Stomach (tissue), 8 donors: ENCODE measurements at regions not wholly inside any gene's neighbourhood (a gene's known extent, or its start where the extent isn't known, plus 50 kb on each side); places are given as distances from the start of the nearest gene placed in this dataset.

ENCODE experiments used
- DNase-seq, 2 donors: peaks; one replicate each; pipeline versions ENCODE4 v3.0.0 to v3.0.0-alpha.2; 2013 to 2019
- H3K27ac ChIP-seq, 5 donors: fragments of 200-600 bp in 4 of 5; sonication (generic) in 4 of 5; one replicate each; pipeline ENCODE4 v1.5.1; 2013 to 2019; ENCODE audit warnings: mild to moderate bottlenecking in 1 of 5, moderate library complexity in 1 of 5
- H3K27me3 ChIP-seq, 3 donors: fragments of 200-600 bp; sonication (generic); one replicate each; pipeline ENCODE4 v1.5.1; 2017 to 2019; ENCODE audit warnings: mixed run types in 1 of 3
- H3K36me3 ChIP-seq, 4 donors: fragments of 200-600 bp; sonication (generic); 1 replicate in 3 of 4; 2 replicates in 1 of 4; pipeline ENCODE4 v1.5.1; 2016 to 2019
- H3K4me1 ChIP-seq, 4 donors: fragments of 200-600 bp; sonication (generic); one replicate each; pipeline ENCODE4 v1.5.1; 2016 to 2019
- H3K4me3 ChIP-seq, 4 donors: fragments of 200-600 bp; sonication (generic) in 3 of 4; one replicate each; pipeline ENCODE4 v1.5.1; 2016 to 2019; ENCODE audit warnings: mild to moderate bottlenecking in 1 of 4
- H3K9me3 ChIP-seq, 4 donors: fragments of 200-600 bp; sonication (generic); one replicate each; pipeline ENCODE4 v1.5.1; 2016 to 2019
- CTCF ChIP-seq, 7 experiments: fragments of 450-650 bp in 4 of 7; fragments of 200-600 bp in 3 of 7; sonication (generic) in 3 of 7; IDR thresholded peaks; one replicate each; pipeline ENCODE4 v1.5.1; 2016 to 2019; ENCODE audit warnings: antibody characterized with exemption in 7 of 7, control low read depth in 2 of 7, mild to moderate bottlenecking in 1 of 7
- EP300 ChIP-seq: sonication (generic); formaldehyde crosslinking; IDR thresholded peaks from one replicate; pipeline ENCODE4 v1.6.1; 2017; ENCODE audit warnings: antibody characterized with exemption
- POLR2A ChIP-seq, 4 donors: fragments of 450-650 bp; IDR thresholded peaks; one replicate each; pipeline ENCODE4 v1.6.1; 2016; ENCODE audit warnings: antibody characterized with exemption in 4 of 4, control low read depth in 2 of 4, mild to moderate bottlenecking in 1 of 4, moderate library complexity in 1 of 4
- POLR2AphosphoS5 ChIP-seq, 3 donors: sonication (generic); formaldehyde crosslinking; IDR thresholded peaks; one replicate each; pipeline ENCODE4 v1.6.1; 2016; ENCODE audit warnings: antibody characterized with exemption in 3 of 3
- WGBS, 5 donors: extraction: QIAGEN DNeasy Blood & Tissue Kit in 3 of 5; methylation state at CpG; one replicate each; pipeline versions ENCODE4 v1.1.5 to v1.1.7; 2013 to 2018; 5-methylcytosine and 5-hydroxymethylcytosine counted together
- intact Hi-C: fragments of 100-400 bp; cut with DNase I; formaldehyde crosslinking; loops from one replicate; pipeline ENCODE4 v1.15.1; 2023; ENCODE audit warnings: low total_unique reads
- donor health status: healthy with polysubstance abuse.
- donor health status: Bipolar disorder and iron deficiency.
- donor health status: healthy.

- intact Hi-C loops = no loop called here
- Histone ChIP-seq H3K4me1 (peaks cover 0 to 12% (median 7%) of the 10 kb centered on the region in 4 donors), H3K36me3 (no peaks in the 10 kb centered on the region), H3K4me3 (no peak overlapping the region), H3K9me3 (no peaks in the 10 kb centered on the region), H3K27me3 (no peaks in the 10 kb centered on the region), H3K27ac (no peak overlapping the region)
- no peak for DNase-seq
- TF ChIP-seq POLR2AphosphoS5 (IDR thresholded peaks at IDR 0.05) (no peak), POLR2A (IDR thresholded peaks at IDR 0.05) (no peak), EP300 (no peak), CTCF (IDR thresholded peaks at IDR 0.05) (no peak)
- 42 to 71% (median 50%) methylated on average over 1 of the region's 1 CpG for WGBS, 5 donors
Measured at GRCh38 chr1:56385314-56385713, 194.0 kb downstream of the PLPP3 start.

GRCh38 chr1:56382929-56383328 lies 196.4 kb downstream of the PLPP3 start:
- H3K27me3 ChIP-seq = no peaks in the 10 kb centered on the region
- WGBS, 5 donors = 80 to 91% (median 85%) methylated on average over 5 of the region's 5 CpGs

GRCh38 chr1:56380531-56380930 lies 198.8 kb downstream of the PLPP3 start:
- WGBS, 5 donors = 38 to 66% (median 62%) methylated on average over 4 of the region's 4 CpGs
- Histone ChIP-seq H3K27ac (no peak overlapping the region), H3K36me3 (no peaks in the 10 kb centered on the region), H3K4me1 (peaks cover 10 to 42% (median 17%) of the 10 kb centered on the region in 4 donors), H3K27me3 (no peaks in the 10 kb centered on the region), H3K9me3 (no peaks in the 10 kb centered on the region), H3K4me3 (no peak overlapping the region)
- peak in 1 of 2 donors; percentile 58 for DNase-seq
- intact Hi-C loops = no loop called here
- no peak for TF ChIP-seq EP300
- no peak for TF ChIP-seq CTCF (IDR thresholded peaks at IDR 0.05)
- no peak for TF ChIP-seq POLR2A (IDR thresholded peaks at IDR 0.05)
- no peak for TF ChIP-seq POLR2AphosphoS5 (IDR thresholded peaks at IDR 0.05)

More at GRCh38 chr1:56382929-56383328, 196.4 kb downstream of the PLPP3 start:
- Histone ChIP-seq H3K4me1 (peaks cover 0 to 19% (median 0%) of the 10 kb centered on the region in 4 donors), H3K36me3 (no peaks in the 10 kb centered on the region), H3K4me3 (no peak overlapping the region), H3K9me3 (no peaks in the 10 kb centered on the region), H3K27ac (no peak overlapping the region)
- TF ChIP-seq POLR2AphosphoS5 (IDR thresholded peaks at IDR 0.05) (no peak), EP300 (no peak), CTCF (IDR thresholded peaks at IDR 0.05) (no peak), POLR2A (IDR thresholded peaks at IDR 0.05) (no peak)
- intact Hi-C loops = no loop called here
- DNase-seq = no peak

- Histone ChIP-seq H3K36me3 (no peaks in the 10 kb centered on the region), H3K27me3 (no peaks in the 10 kb centered on the region), H3K4me1 (peaks cover 18 to 62% (median 29%) of the 10 kb centered on the region in 4 donors), H3K27ac (peak overlapping the region in 1 of 5 donors; percentile 66), H3K4me3 (no peak overlapping the region), H3K9me3 (no peaks in the 10 kb centered on the region)
- WGBS, 5 donors = 46 to 64% (median 59%) methylated on average over 6 of the region's 6 CpGs
- intact Hi-C loops = no loop called here
- peak in 1 of 2 donors; percentile 67 for DNase-seq
- TF ChIP-seq POLR2A (IDR thresholded peaks at IDR 0.05) (no peak), POLR2AphosphoS5 (IDR thresholded peaks at IDR 0.05) (no peak), CTCF (IDR thresholded peaks at IDR 0.05) (no peak), EP300 (no peak)
Measured at GRCh38 chr1:56378341-56379070, 200.9 kb downstream of the PLPP3 start.
